Transverse colon (tissue), 4 donors: ENCODE measurements at regions not wholly inside any gene's neighbourhood (a gene's known extent, or its start where the extent isn't known, plus 50 kb on each side); places are given as distances from the start of the nearest gene placed in this dataset.

ENCODE experiments used
- EP300 ChIP-seq: sonication (generic); formaldehyde crosslinking; IDR thresholded peaks from one replicate; pipeline ENCODE4 v1.6.1; 2017; ENCODE audit warnings: antibody characterized with exemption, low read depth
- POLR2AphosphoS5 ChIP-seq, 3 donors: sonication (generic); formaldehyde crosslinking; IDR thresholded peaks; one replicate each; pipeline ENCODE4 v1.6.1; 2016; ENCODE audit warnings: antibody characterized with exemption in 3 of 3
- TF ChIP-seq, protein P1 (sequence below), 5 experiments: fragments of 200-600 bp in 3 of 5; fragments of 450-650 bp in 2 of 5; sonication (generic) in 3 of 5; IDR thresholded peaks; 1 replicate in 2 of 5; 2 replicates in 3 of 5; pipeline ENCODE4 v1.5.1; 2016 to 2017; ENCODE audit warnings: antibody characterized with exemption in 5 of 5, inconsistent platforms in 3 of 5, mild to moderate bottlenecking in 2 of 5, moderate library complexity in 1 of 5

- TF ChIP-seq, protein P1, sequence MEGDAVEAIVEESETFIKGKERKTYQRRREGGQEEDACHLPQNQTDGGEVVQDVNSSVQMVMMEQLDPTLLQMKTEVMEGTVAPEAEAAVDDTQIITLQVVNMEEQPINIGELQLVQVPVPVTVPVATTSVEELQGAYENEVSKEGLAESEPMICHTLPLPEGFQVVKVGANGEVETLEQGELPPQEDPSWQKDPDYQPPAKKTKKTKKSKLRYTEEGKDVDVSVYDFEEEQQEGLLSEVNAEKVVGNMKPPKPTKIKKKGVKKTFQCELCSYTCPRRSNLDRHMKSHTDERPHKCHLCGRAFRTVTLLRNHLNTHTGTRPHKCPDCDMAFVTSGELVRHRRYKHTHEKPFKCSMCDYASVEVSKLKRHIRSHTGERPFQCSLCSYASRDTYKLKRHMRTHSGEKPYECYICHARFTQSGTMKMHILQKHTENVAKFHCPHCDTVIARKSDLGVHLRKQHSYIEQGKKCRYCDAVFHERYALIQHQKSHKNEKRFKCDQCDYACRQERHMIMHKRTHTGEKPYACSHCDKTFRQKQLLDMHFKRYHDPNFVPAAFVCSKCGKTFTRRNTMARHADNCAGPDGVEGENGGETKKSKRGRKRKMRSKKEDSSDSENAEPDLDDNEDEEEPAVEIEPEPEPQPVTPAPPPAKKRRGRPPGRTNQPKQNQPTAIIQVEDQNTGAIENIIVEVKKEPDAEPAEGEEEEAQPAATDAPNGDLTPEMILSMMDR (IDR thresholded peaks at IDR 0.05) = no peak
- TF ChIP-seq EP300 = no peak
- no peak for TF ChIP-seq POLR2AphosphoS5 (IDR thresholded peaks at IDR 0.05)
Observed at GRCh38 chr3:98701071-98701675, 62.0 kb upstream of the ST3GAL6 start.
